ENCODE measurements at regions not wholly inside any gene's neighbourhood (a gene's known extent, or its start where the extent isn't known, plus 50 kb on each side); places are given as distances from the start of the nearest gene placed in this dataset.
"Not testable (repeated sequence)": the region's sequence is repeated elsewhere in the genome, so short reads cannot be mapped to it uniquely, and the experiment has no call there.

DNA sequence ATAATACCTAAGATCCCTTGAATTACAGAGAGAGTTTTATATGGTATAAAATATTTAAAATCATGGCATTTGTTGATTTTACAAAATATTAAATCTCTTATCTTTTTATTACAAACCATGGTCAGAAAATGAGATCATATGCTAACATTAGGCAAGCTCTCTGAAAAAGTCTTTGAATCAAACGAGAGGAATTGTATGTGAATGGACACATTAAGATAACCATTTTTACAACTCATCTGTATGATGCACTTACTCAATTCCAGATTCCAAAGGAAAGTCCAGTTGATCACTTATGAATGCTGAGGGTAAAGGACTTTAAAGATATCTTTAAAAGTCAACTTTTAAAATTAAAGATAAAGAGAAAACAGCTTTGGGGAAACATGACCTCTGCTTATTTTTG is 83.5 kb upstream of the LUZP2 start:
- no peaks in the 10 kb centered on the region for H3K4me1 ChIP-seq (ENCODE audit: control insufficient read depth, insufficient read depth, low read length)
- H3K9me3 ChIP-seq (ENCODE audit: control insufficient read depth, insufficient read depth, low read length) = no peaks in the 10 kb centered on the region
- H3K27ac ChIP-seq (ENCODE audit: low read depth, low read length) = no peak overlapping the region
- H3K27me3 ChIP-seq (ENCODE audit: control insufficient read depth, insufficient read depth, low read length) = no peaks in the 10 kb centered on the region
- H3K4me3 ChIP-seq (ENCODE audit: low read depth, low read length) = no peak overlapping the region
- no peaks in the 10 kb centered on the region for H3K36me3 ChIP-seq (ENCODE audit: control insufficient read depth, insufficient read depth, low read length)
- no peak overlapping the region for H3K9ac ChIP-seq (ENCODE audit: low read depth, low read length)

DNA sequence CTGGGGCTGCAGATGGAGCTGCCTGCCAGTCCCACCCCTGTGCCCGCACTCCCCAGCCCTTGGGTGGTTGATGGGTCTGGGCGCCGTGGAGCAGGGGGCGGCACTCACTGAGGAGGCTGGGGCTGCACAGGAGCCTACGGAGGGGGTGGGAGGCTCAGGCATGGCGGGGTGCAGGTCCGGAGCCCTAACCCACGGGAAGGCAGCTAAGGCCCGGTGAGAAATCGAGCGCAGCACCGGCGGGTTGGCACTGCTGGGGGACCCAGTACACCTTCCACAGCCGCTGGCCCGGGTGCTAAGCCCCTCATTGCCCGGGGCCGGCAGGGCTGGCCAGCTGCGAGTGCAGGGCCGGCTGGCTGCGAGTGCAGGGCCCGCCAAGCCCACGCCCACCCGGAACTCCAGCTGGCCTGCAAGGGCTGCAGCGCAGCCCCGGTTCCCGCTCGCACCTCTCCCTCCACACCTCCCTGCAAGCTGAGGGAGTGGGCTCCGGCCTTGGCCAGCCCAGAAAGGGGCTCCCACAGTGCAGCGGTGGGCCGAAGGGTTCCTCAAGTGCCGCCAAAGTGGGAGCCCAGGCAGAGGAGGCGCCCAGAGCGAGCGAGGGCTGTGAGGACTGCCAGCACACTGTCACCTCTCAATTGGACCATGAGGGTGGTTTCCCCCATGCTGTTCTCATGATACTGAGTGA is 80.8 kb upstream of the LUZP2 start:
- not testable (repeated sequence) for H3K27ac ChIP-seq (ENCODE audit: low read depth, low read length); H3K9me3 ChIP-seq (ENCODE audit: control insufficient read depth, insufficient read depth, low read length); H3K4me3 ChIP-seq (ENCODE audit: low read depth, low read length); H3K36me3 ChIP-seq (ENCODE audit: control insufficient read depth, insufficient read depth, low read length); H3K27me3 ChIP-seq (ENCODE audit: control insufficient read depth, insufficient read depth, low read length); H3K4me1 ChIP-seq (ENCODE audit: control insufficient read depth, insufficient read depth, low read length); H3K9ac ChIP-seq (ENCODE audit: low read depth, low read length)

DNA sequence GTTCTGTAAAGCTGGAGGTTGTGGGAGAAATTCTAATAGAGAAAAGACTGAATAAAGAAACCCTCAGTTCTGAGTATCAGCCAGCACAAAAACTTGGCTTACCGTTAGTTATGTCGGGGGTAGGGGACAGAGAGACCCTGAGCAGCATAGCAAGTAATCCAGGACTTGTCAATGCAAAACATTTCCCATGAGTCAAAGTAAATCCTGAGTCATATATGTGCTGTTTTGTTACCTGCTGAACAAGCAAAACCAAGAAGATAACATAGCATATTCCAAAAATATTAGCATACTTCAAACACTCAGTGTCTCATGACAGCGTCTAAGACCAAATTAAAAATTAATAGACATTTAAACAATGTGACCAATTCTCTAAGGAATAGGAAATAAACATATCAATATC is 75.1 kb upstream of the LUZP2 start:
- Histone ChIP-seq H3K4me1 (ENCODE audit: control insufficient read depth, insufficient read depth, low read length) (no peaks in the 10 kb centered on the region), H3K27ac (ENCODE audit: low read depth, low read length) (no peak overlapping the region), H3K4me3 (ENCODE audit: low read depth, low read length) (no peak overlapping the region), H3K36me3 (ENCODE audit: control insufficient read depth, insufficient read depth, low read length) (no peaks in the 10 kb centered on the region), H3K9me3 (ENCODE audit: control insufficient read depth, insufficient read depth, low read length) (no peaks in the 10 kb centered on the region), H3K9ac (ENCODE audit: low read depth, low read length) (no peak overlapping the region), H3K27me3 (ENCODE audit: control insufficient read depth, insufficient read depth, low read length) (no peaks in the 10 kb centered on the region)

DNA sequence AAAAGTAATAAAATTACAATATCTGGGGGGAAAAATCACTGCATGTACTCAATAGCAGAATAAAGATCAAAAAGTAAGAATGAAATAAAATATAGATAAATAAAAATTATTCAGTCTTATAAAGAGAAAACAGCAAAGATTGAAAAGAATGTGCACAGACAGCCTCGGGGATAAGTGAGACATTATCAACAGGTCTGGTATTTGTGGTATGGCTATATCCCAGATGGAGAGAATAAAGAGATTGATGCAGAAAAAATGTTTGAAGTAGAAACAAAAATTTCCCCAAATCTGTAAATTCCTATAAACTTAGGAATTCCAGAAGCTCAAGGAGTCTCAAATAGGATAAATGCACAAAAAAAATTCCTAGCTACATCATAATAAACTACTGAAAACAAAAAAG is 74.5 kb upstream of the LUZP2 start:
- no peaks in the 10 kb centered on the region for H3K4me1 ChIP-seq (ENCODE audit: control insufficient read depth, insufficient read depth, low read length)
- H3K4me3 ChIP-seq (ENCODE audit: low read depth, low read length) = no peak overlapping the region
- H3K27me3 ChIP-seq (ENCODE audit: control insufficient read depth, insufficient read depth, low read length) = no peaks in the 10 kb centered on the region
- H3K27ac ChIP-seq (ENCODE audit: low read depth, low read length) = no peak overlapping the region
- H3K9ac ChIP-seq (ENCODE audit: low read depth, low read length) = no peak overlapping the region
- no peaks in the 10 kb centered on the region for H3K36me3 ChIP-seq (ENCODE audit: control insufficient read depth, insufficient read depth, low read length)
- no peaks in the 10 kb centered on the region for H3K9me3 ChIP-seq (ENCODE audit: control insufficient read depth, insufficient read depth, low read length)

DNA sequence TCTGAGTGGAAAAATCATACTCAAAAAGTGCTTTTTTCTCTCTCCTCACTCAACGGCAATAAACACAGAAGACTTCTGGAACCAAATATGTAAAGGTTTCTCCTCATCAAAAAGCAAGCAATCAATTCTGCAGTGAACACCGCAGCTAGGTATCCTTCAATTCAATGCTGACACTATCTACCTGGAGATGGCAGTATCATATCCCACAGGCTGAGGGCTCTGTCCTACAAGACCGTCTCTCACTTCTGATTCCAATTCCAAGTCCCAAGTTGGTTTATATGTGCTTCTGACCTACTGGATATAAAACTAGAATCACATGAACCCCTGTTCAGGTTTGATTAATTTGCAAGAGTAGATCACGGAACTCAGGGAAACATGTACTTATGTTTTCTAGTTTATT is 59.7 kb upstream of the LUZP2 start:
- Histone ChIP-seq H3K36me3 (ENCODE audit: control insufficient read depth, insufficient read depth, low read length) (no peaks in the 10 kb centered on the region), H3K4me1 (ENCODE audit: control insufficient read depth, insufficient read depth, low read length) (no peaks in the 10 kb centered on the region), H3K27ac (ENCODE audit: low read depth, low read length) (no peak overlapping the region), H3K9me3 (ENCODE audit: control insufficient read depth, insufficient read depth, low read length) (no peaks in the 10 kb centered on the region), H3K9ac (ENCODE audit: low read depth, low read length) (no peak overlapping the region), H3K4me3 (ENCODE audit: low read depth, low read length) (no peak overlapping the region), H3K27me3 (ENCODE audit: control insufficient read depth, insufficient read depth, low read length) (no peaks in the 10 kb centered on the region)

All from HUES48 (cell line).